ENCODE measurements at regions not wholly inside any gene's neighbourhood (a gene's known extent, or its start where the extent isn't known, plus 50 kb on each side); places are given as distances from the start of the nearest gene placed in this dataset.

GRCh38 chr1:70919706-70920323 lies 127.8 kb downstream of the PTGER3 start:
- intact Hi-C loops (cut with DNase I): no loop called here
- FAIRE-seq (no peak), DNase-seq (no peak)
- no peaks in the 10 kb centered on the region for H3K36me3 ChIP-seq (ENCODE audit: control insufficient read depth in 2 of 3, insufficient read depth in 3 of 3, low read length in 3 of 3)
- TF ChIP-seq CTCF (IDR thresholded peaks at IDR 0.05; ENCODE audit: borderline replicate concordance, extremely low read depth, insufficient read depth): no peak
- H3K27ac ChIP-seq (ENCODE audit: low read depth in 2 of 2, low read length in 2 of 2): no peak overlapping the region
- no peak overlapping the region for H3K4me3 ChIP-seq (ENCODE audit: low read length in 3 of 3)
- no peaks in the 10 kb centered on the region for H3K4me1 ChIP-seq (ENCODE audit: control insufficient read depth in 2 of 3, insufficient read depth in 2 of 3, low read depth in 1 of 3, low read length in 3 of 3)
- H3K27me3 ChIP-seq (ENCODE audit: control insufficient read depth, insufficient read depth, low read length): no peaks in the 10 kb centered on the region
- H3K9ac ChIP-seq (ENCODE audit: low read length in 3 of 3): no peak overlapping the region
- H3K9me3 ChIP-seq (ENCODE audit: control insufficient read depth in 2 of 3, insufficient read depth in 1 of 3, low read length in 3 of 3): peaks cover 0 to 7% (median 3%) of the 10 kb centered on the region in 3 donors

Measured in kidney (tissue), 13 donors.